Motor neuron (in vitro differentiated cells): ENCODE measurements at regions not wholly inside any gene's neighbourhood (a gene's known extent, or its start where the extent isn't known, plus 50 kb on each side); places are given as distances from the start of the nearest gene placed in this dataset.
A peak's percentile ranks its signal among the peaks of the same experiment; 100 is the strongest.

Experiments used
- ATAC-seq, 8 experiments: fragments of 200-7000 bp; cut with Tn5 transposase; replicated peaks in 6 of 8; 2 replicates each; pipeline ENCODE4 v1.8.0; 2021; ENCODE audit warnings: mild to moderate bottlenecking in 8 of 8, moderate library complexity in 8 of 8
- H3K27ac ChIP-seq, 2 donors: fragments of 250-450 bp; sonication (Bioruptor Pico); 2 replicates each; pipeline ENCODE4 v1.9.0; 2021; ENCODE audit warnings: antibody characterized with exemption in 2 of 2, mild to moderate bottlenecking in 2 of 2, moderate library complexity in 1 of 2
- H3K4me1 ChIP-seq, 2 donors: fragments of 250-450 bp; sonication (Bioruptor Pico); replicated peaks in 1 of 2; 2 replicates each; pipeline ENCODE4 v1.6.1; 2021; ENCODE audit warnings: antibody characterized with exemption in 2 of 2, mild to moderate bottlenecking in 2 of 2, moderate library complexity in 1 of 2
- H3K4me3 ChIP-seq, 5 donors: fragments of 250-450 bp; sonication (Bioruptor Pico); 2 replicates each; pipeline ENCODE4 v1.9.0; 2021; ENCODE audit warnings: antibody characterized with exemption in 5 of 5, mild to moderate bottlenecking in 5 of 5, moderate library complexity in 4 of 5
- WGBS, 10 experiments: fragments of 450-650 bp; shearing (Covaris generic); methylation state at CpG; one replicate each; pipeline ENCODE4 v1.0.0; 2022; 5-methylcytosine and 5-hydroxymethylcytosine counted together
- in situ Hi-C, 9 experiments: fragments of 400-800 bp; cut with MboI; loops; one replicate each; pipeline ENCODE4 v1.15.0; 2021; ENCODE audit warnings: low sequenced_read_pairs in 9 of 9, low pct_unique_long_range_greater_than_20kb in 2 of 9; ENCODE audit not compliant: unreplicated experiment in 9 of 9

DNA sequence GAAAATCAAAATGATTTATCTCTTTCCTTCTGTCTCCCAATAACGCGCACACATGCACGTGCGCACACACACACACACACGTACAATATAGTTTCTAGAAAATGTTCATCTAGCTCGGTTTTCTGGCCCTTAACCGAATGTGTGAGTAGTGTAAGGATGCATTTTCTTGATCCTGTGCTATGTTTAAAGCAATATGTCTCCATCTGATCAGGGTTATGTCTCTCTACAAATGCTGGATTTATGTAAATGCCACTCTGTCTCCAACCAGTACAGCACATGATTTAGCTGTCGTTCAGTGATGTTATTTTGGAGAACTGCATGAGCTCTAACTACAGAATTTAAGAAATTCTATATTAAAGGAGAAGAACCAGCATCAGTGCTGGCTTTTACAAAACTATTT lies 198.0 kb downstream of the TJP1 start:
- in situ Hi-C loops = no loop called here
- peak in 1 of 8 experiments; percentile 17 for ATAC-seq
- H3K27ac ChIP-seq = no peak overlapping the region
- no peaks in the 10 kb centered on the region for H3K4me1 ChIP-seq
- no peak overlapping the region for H3K4me3 ChIP-seq
- WGBS, 10 experiments = 18 to 100% (median 71%) methylated on average over 2 to 8 of the region's 8 CpGs; no CpG with 5 or more reads in 2 of the 10 experiments

DNA sequence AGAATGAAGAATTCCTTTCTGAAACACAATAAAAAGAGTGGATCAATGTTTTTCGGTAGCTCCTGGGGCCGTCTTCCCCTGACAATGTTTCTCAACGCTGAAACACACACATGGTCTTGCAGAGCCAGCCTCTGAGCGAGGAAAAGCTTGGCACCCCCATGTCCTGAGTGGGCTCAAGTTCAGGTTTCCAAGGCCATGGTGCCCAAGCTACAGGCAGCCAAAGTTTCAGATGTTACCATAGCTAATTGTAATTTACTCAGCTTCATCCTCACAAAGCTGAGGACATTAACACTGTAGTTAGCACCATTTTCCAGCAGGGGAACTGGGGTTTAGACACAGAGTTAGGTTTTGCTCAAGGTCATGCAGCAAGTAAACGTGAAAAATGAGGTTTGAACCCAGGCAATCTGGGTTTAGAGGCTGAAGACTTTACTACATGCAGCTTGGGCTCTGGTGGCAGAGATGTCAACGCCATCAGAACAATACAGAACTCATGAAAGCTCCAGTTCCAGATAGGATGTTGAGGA lies 199.1 kb downstream of the TJP1 start:
- in situ Hi-C loops = no loop called here

DNA sequence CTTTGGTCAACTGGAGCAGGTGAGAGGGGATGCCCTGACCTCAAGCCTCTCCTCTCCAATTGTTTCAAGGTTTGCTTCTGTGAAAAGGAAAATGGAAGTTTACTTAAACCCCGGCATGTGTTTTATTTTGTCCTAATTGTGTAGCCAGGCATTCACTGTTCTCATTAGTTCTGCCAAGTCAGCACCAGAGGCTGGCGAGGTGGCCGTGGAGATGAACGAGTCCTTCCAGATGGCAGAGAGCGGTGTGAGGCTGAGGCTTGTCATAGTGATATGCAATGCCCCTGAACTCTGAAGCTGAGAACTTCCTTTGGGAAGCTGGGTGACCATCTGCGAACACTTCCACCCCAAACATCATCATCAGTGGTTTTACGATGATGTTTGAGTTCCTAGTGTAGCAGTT lies 199.6 kb downstream of the TJP1 start:
- no peak overlapping the region for H3K4me3 ChIP-seq
- in situ Hi-C loops = no loop called here
- H3K4me1 ChIP-seq = no peaks in the 10 kb centered on the region
- ATAC-seq = no peak
- H3K27ac ChIP-seq = no peak overlapping the region
- 12 to 100% (median 69%) methylated on average over 2 to 7 of the region's 7 CpGs; no CpG with 5 or more reads in 2 of the 10 experiments for WGBS, 10 experiments

More for the DNA sequence above, 199.1 kb downstream of the TJP1 start:
- 7 to 85% (median 67%) methylated on average over 2 to 5 of the region's 6 CpGs; no CpG with 5 or more reads in 1 of the 10 experiments for WGBS, 10 experiments
- no peaks in the 10 kb centered on the region for H3K4me1 ChIP-seq
- no peak overlapping the region for H3K27ac ChIP-seq
- no peak overlapping the region for H3K4me3 ChIP-seq
- ATAC-seq = no peak

DNA sequence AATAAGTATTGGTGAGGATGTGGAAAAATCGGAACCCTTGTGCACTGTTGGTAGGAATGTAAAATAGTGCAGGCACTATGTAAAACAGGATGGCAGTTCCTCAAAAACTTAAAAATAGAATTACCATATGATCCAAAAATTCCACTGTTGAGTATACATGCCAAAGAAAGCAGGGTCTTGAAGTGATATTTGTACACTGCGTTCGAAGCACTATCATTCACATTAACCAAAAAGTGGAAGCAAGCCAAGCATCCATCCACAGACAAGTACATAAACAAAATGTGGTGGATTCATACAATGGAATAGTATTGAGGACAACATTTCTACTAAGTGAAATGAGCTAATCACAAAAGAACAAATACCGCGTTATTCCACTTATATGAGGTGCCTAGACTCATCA lies 200.7 kb downstream of the TJP1 start:
- Histone ChIP-seq H3K27ac (no peak overlapping the region), H3K4me1 (no peaks in the 10 kb centered on the region)
- in situ Hi-C loops = no loop called here

DNA sequence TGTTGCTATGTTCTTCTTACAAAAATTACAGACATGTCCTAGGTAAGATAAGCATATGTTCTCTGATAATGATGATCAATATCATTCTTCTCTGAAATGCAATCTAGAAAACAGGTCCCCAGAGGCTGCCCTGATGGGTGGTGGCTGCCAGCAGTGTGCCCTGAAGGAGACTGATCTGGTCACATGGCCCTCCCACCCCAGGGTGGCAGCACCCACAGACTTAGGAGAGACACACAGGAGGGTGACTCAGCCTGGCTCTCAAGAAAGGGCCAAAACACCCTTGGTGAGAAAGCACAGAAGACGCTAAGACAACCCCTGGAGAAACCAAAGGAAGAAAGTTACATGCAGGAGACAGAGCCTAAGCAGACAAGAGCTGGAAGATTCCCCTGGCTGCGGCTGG lies 203.7 kb downstream of the TJP1 start:
- Histone ChIP-seq H3K27ac (no peak overlapping the region), H3K4me1 (no peaks in the 10 kb centered on the region), H3K4me3 (no peak overlapping the region)
- 31 to 88% (median 80%) methylated on average over 1 to 2 of the region's 2 CpGs; no CpG with 5 or more reads in 3 of the 10 experiments for WGBS, 10 experiments
- in situ Hi-C loops = no loop called here
- ATAC-seq = no peak

More for the DNA sequence above, 200.7 kb downstream of the TJP1 start:
- H3K4me3 ChIP-seq = no peak overlapping the region
- ATAC-seq = no peak
- 69 to 100% (median 88%) methylated on average over 1 to 5 of the region's 5 CpGs; no CpG with 5 or more reads in 1 of the 10 experiments for WGBS, 10 experiments

DNA sequence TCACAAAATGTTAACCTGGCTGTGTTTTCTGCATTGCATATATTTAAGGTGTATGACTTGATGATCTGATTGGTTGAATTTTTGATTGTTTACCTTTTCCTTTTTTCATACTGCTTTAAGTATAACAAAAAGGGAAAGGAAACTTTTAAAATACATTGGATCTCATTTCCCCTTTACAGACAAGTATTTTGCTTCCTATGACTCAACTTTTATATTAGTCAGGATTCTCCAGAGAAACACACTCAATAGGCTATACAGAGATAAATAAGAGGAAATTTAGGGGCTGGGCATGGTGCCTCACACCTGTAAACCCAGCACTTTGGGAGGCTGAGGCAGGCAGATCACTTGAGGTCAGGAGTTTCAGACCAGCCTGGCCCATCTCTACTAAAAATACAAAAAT lies 205.8 kb downstream of the TJP1 start:
- H3K27ac ChIP-seq = no peak overlapping the region
- no peak for ATAC-seq
- H3K4me1 ChIP-seq = no peaks in the 10 kb centered on the region
- H3K4me3 ChIP-seq = no peak overlapping the region
- in situ Hi-C loops = no loop called here

DNA sequence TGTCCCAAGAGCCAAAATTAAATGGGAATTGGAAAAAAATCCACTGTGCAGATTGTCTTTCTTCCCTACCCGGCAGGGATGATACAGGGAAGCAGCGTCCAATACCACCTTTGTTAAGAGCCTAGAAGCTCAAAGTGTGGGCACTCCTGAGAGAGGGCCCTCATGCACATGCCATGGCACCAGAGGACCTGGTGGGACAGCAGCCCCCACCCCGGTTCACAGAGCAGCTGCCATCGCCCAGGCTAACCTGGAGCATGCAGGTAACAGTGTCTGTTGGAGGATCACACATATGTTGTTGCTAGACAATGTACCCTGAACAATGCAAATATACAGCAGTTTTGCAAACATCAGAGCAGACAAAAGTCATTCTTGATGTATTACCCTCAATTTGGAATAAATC lies 206.5 kb downstream of the TJP1 start:
- no peak overlapping the region for H3K4me3 ChIP-seq
- 0 to 97% (median 70%) methylated on average over 1 to 4 of the region's 4 CpGs; no CpG with 5 or more reads in 2 of the 10 experiments for WGBS, 10 experiments
- in situ Hi-C loops = no loop called here
- ATAC-seq = no peak
- no peak overlapping the region for H3K27ac ChIP-seq
- peaks cover 0 to 5% of the 10 kb centered on the region in 2 donors for H3K4me1 ChIP-seq

DNA sequence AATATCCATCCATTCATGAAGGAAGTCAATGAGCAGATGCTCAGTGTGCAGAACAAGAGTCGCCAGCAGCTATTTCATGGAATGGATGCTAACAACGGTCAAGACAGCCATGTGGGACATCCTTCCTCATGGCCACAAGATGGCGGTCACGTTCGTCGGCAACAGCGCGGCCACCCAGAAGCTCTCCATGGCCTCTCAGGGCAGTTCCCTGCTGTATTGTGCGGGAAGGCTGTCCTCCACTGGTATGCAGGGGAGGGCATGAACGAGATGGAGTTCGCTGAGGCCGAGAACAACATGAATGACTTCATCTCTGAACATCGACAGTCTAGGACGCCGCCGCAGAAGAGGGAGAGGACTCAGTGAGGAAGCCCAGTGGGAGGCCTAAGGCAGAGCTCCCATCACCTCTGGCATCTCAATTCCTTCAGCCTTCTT lies 208.3 kb downstream of the TJP1 start:
- peak in 2 of 8 experiments; percentile 40 to 70 for ATAC-seq
- 0 to 100% (median 95%) methylated on average over 1 to 8 of the region's 16 CpGs; no CpG with 5 or more reads in 2 of the 10 experiments for WGBS, 10 experiments
- Histone ChIP-seq H3K27ac (no peak overlapping the region), H3K4me1 (peaks cover 0 to 5% of the 10 kb centered on the region in 2 donors), H3K4me3 (no peak overlapping the region)
- in situ Hi-C loops = no loop called here

DNA sequence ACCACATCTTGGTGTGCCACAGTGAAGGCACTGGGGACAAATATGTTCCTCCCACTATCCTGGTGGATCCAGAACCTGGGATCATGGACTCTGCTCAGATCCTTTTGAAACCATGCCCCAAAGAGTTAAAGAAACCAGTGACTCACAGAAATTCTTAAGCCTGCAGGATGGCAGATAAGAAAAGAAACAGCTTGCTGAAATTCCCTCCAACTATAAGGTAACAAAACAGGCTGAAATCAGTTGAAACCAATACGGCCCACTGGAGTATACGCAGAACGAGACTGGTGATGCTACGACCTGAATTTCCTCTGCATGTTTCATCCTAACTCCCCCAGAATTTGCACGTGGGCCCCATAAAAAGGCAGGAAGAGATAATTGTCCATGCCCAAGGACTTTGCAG lies 209.6 kb downstream of the TJP1 start:
- no peak for ATAC-seq
- no peak overlapping the region for H3K27ac ChIP-seq

DNA sequence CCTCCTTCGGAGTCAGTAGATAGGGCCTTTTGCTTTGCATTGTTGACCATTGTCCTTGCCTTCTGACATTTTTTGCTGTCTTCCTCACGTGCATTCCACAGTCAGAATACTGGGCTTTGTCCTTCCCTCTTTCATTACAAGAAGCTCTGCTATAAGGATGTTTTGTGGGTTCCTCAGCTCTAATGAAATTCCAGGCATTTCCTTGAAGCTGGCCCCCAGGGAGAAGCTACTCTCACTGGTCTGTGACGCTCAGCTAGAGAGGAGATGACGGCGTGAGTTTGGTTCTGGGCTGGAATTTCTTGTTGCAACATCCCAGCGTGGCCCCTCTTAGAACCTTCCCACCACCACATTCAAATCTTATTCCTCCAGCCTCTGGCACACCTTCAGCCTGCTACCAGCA lies 210.2 kb downstream of the TJP1 start:
- no peak overlapping the region for H3K27ac ChIP-seq
- in situ Hi-C loops = no loop called here
- 0 to 85% (median 48%) methylated on average over 1 to 6 of the region's 6 CpGs; no CpG with 5 or more reads in 2 of the 10 experiments for WGBS, 10 experiments
- ATAC-seq = no peak
- peaks cover 0 to 5% of the 10 kb centered on the region in 2 donors for H3K4me1 ChIP-seq
- no peak overlapping the region for H3K4me3 ChIP-seq

More for the DNA sequence above, 209.6 kb downstream of the TJP1 start:
- 0 to 100% (median 71%) methylated on average over 1 to 5 of the region's 5 CpGs; no CpG with 5 or more reads in 5 of the 10 experiments for WGBS, 10 experiments
- peaks cover 0 to 5% of the 10 kb centered on the region in 2 donors for H3K4me1 ChIP-seq
- no peak overlapping the region for H3K4me3 ChIP-seq
- in situ Hi-C loops = no loop called here

DNA sequence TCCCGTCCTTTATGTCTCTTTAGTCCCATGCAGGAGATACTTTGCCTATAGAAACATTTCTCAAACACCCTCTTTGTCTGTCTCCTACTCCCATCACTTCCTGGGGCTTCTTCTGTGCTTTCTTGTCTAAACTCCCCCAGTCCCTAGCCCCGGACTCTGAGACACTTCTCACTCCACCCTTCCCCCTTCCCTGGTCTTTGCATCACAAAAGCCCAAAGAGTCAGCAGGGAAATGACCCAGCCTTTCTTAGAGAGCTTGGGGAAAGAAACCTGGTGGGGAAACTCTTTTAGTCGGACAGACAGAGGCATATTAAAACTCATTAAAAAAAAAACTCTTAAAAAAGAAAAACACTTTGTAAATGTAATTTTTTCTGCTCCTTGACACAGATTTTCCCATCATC lies 211.2 kb downstream of the TJP1 start:
- no peak for ATAC-seq
- Histone ChIP-seq H3K27ac (no peak overlapping the region), H3K4me3 (no peak overlapping the region), H3K4me1 (peaks cover 0 to 5% of the 10 kb centered on the region in 2 donors)
- WGBS, 10 experiments = 0 to 60% (median 14%) methylated on average over 1 to 3 of the region's 3 CpGs; no CpG with 5 or more reads in 3 of the 10 experiments
- in situ Hi-C loops = no loop called here

DNA sequence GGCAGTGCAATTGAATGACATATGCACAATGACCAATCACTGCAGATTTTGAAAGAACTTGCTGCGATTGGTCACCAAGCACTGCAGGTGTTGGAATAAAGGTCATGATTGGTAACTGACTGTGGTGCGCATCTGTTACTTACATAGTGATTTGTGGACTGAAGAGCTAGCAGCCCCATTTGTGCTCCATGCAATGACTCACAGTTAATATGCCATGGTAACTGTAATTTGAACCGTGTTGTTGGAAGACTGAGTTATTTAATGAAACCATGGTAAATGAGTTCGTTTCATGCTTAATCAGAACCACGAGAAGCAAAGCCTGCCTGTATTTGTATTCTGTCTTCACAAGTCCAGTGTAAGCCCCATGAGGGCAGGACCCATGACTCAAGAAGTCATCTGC lies 220.5 kb downstream of the TJP1 start:
- H3K4me1 ChIP-seq = no peaks in the 10 kb centered on the region
- in situ Hi-C loops = no loop called here
- WGBS, 10 experiments = 13 to 100% (median 90%) methylated on average over 1 to 5 of the region's 5 CpGs
- no peak for ATAC-seq
- no peak overlapping the region for H3K27ac ChIP-seq
- no peak overlapping the region for H3K4me3 ChIP-seq

DNA sequence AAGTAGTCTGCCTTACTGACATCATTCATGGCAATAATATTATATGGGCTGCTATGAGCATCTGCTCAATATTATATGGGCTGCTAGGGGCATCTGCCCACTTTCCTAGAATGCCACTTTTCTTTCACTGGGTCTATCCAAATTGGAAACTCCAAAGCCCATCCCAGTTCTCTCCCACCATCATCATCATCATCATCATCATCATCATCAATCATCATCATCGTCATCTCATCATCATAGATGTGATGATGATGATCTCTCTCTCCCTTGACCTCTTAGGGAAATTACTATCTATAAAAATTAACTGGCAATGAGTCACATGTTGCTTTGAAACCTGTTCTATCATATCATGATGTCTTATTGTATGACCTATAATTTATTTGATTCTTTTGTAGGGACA lies 222.0 kb downstream of the TJP1 start:
- no peaks in the 10 kb centered on the region for H3K4me1 ChIP-seq
- ATAC-seq = no peak
- no peak overlapping the region for H3K27ac ChIP-seq
- 60 to 100% (median 100%) methylated on average over 1 of the region's 1 CpG; no CpG with 5 or more reads in 5 of the 10 experiments for WGBS, 10 experiments
- in situ Hi-C loops = no loop called here
- H3K4me3 ChIP-seq = no peak overlapping the region

DNA sequence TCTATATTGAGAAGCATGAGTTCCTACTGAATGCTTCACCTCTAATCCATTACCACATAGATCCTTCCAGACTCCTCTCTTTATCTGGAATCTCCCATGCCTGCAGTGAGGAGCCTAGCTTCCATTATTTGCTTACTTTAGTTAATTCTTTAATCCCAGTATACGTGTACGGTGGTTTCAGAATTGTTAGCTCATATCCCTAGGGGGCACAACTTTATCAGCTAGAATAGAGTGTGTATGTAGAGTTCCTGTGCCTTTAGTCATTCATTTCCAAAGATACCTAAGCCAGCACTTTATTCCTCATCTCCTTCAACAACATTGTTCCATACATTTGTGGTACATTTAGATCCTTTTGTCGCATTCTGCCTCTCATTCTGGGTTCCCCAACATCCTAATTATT lies 226.0 kb downstream of the TJP1 start:
- no peak overlapping the region for H3K27ac ChIP-seq
- no peak overlapping the region for H3K4me3 ChIP-seq
- 49 to 100% (median 75%) methylated on average over 1 to 3 of the region's 3 CpGs; no CpG with 5 or more reads in 1 of the 10 experiments for WGBS, 10 experiments
- no peaks in the 10 kb centered on the region for H3K4me1 ChIP-seq
- in situ Hi-C loops = no loop called here
- peak in 2 of 8 experiments; percentile 44 to 48 for ATAC-seq
